OCI-LY3 (cell line): ENCODE measurements at regions not wholly inside any gene's neighbourhood (a gene's known extent, or its start where the extent isn't known, plus 50 kb on each side); places are given as distances from the start of the nearest gene placed in this dataset.

Source experiments
- EZH2phosphoT487 ChIP-seq: fragments of 200-600 bp; shearing (Covaris generic); IDR thresholded peaks from 2 replicates; pipeline ENCODE4 v1.6.1; 2018; ENCODE audit warnings: antibody characterized with exemption, mixed run types, low read depth
- TF ChIP-seq, protein P1 (sequence below): fragments of 200-600, 300-600 bp; sonication (generic); IDR thresholded peaks from 2 replicates; pipeline ENCODE4 v1.5.1; 2014; ENCODE audit warnings: antibody characterized with exemption, low read length, low read depth

DNA sequence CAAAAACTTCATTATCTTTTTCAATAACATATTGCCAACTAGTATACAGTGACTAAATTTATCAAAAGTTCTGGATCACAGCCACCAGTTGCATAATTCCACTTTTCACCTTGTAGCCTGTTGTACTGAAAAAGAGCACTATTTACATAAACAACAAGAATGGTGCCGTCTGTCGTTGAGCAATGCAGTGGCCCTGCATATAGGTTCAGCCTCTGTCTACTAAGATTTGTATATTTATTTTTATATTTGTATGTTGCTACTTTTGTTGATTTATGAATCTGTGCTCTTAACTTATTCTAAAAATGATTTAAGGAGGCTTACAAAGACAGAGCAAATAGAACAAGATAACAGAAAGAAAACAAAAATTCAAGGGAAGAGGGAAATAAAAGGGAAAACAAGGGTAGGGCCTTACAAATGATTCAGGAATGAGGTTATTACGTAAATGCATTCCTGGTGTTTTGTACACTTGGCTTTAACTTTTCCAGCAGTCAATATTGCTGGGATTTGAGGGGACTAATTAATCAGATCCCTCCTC, 257.6 kb upstream of the STT3B start:
- TF ChIP-seq, protein P1, sequence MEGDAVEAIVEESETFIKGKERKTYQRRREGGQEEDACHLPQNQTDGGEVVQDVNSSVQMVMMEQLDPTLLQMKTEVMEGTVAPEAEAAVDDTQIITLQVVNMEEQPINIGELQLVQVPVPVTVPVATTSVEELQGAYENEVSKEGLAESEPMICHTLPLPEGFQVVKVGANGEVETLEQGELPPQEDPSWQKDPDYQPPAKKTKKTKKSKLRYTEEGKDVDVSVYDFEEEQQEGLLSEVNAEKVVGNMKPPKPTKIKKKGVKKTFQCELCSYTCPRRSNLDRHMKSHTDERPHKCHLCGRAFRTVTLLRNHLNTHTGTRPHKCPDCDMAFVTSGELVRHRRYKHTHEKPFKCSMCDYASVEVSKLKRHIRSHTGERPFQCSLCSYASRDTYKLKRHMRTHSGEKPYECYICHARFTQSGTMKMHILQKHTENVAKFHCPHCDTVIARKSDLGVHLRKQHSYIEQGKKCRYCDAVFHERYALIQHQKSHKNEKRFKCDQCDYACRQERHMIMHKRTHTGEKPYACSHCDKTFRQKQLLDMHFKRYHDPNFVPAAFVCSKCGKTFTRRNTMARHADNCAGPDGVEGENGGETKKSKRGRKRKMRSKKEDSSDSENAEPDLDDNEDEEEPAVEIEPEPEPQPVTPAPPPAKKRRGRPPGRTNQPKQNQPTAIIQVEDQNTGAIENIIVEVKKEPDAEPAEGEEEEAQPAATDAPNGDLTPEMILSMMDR: no peak
- no peak for TF ChIP-seq EZH2phosphoT487
